Ascending aorta (tissue), 2 donors: ENCODE measurements at regions not wholly inside any gene's neighbourhood (a gene's known extent, or its start where the extent isn't known, plus 50 kb on each side); places are given as distances from the start of the nearest gene placed in this dataset.

Source experiments
- DNase-seq, 2 donors: peaks; one replicate each; pipeline ENCODE4 v3.0.0-alpha.2; 2019; ENCODE audit warnings: low spot score in 2 of 2
- H3K27ac ChIP-seq, 2 donors: fragments of 200-600 bp; sonication (generic); one replicate each; pipeline ENCODE4 v1.5.1; 2016 to 2017; ENCODE audit warnings: mild to moderate bottlenecking in 1 of 2
- H3K27me3 ChIP-seq: fragments of 200-600 bp; sonication (generic); one replicate; pipeline ENCODE4 v1.5.1; 2017
- H3K36me3 ChIP-seq, 2 donors: fragments of 200-600 bp; sonication (generic); one replicate each; pipeline ENCODE4 v1.5.1; 2016
- H3K4me1 ChIP-seq, 2 donors: fragments of 200-600 bp; sonication (generic); one replicate each; pipeline ENCODE4 v1.5.1; 2016 to 2017; ENCODE audit warnings: mild to moderate bottlenecking in 1 of 2
- H3K4me3 ChIP-seq, 2 donors: fragments of 200-600 bp; sonication (generic); one replicate each; pipeline ENCODE4 v1.5.1; 2016 to 2017; ENCODE audit warnings: mild to moderate bottlenecking in 1 of 2
- H3K9me3 ChIP-seq, 2 donors: fragments of 200-600 bp; sonication (generic); one replicate each; pipeline ENCODE4 v1.5.1; 2016
- CTCF ChIP-seq, 3 experiments: fragments of 200-600 bp in 2 of 3; fragments of 450-650 bp in 1 of 3; sonication (generic) in 2 of 3; IDR thresholded peaks; one replicate each; pipeline ENCODE4 v1.5.1; 2016 to 2019; ENCODE audit warnings: antibody characterized with exemption in 3 of 3, mild to moderate bottlenecking in 1 of 3, moderate library complexity in 1 of 3
- intact Hi-C: fragments of 100-400 bp; cut with DNase I; formaldehyde crosslinking; loops from one replicate; pipeline ENCODE4 v1.15.1; 2023

GRCh38 chr9:81207651-81208050 is 481.7 kb downstream of the TLE1 start:
- TF ChIP-seq CTCF (IDR thresholded peaks at IDR 0.05) = no peak

DNA sequence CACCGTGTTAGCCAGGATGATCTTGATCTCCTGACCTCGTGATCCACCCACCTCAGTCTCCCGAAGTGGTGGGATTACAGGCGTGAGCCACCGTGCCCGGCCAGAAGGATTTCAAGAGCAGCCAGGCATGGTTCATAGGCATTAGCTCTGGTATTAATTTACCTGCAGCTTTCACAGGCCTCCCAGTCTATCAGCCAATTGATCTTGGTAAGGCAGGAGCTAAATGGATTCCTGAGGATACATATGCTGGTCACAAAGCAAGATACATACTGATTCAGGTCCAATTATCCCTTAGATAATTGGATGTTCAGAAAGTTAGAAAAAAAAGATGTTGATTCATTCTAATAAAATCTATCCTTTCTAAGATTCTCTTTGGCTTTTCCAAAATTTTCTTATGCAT is 487.1 kb downstream of the TLE1 start:
- H3K4me3 ChIP-seq = no peak overlapping the region
- no peak overlapping the region for H3K27ac ChIP-seq
- no peaks in the 10 kb centered on the region for H3K4me1 ChIP-seq
- no peaks in the 10 kb centered on the region for H3K36me3 ChIP-seq
- no peaks in the 10 kb centered on the region for H3K27me3 ChIP-seq
- no peak for DNase-seq
- intact Hi-C loops = no loop called here
- no peak for TF ChIP-seq CTCF (IDR thresholded peaks at IDR 0.05)
- H3K9me3 ChIP-seq = no peaks in the 10 kb centered on the region

More at GRCh38 chr9:81207651-81208050, 481.7 kb downstream of the TLE1 start:
- Histone ChIP-seq H3K4me1 (no peaks in the 10 kb centered on the region), H3K4me3 (no peak overlapping the region), H3K36me3 (no peaks in the 10 kb centered on the region), H3K27ac (no peak overlapping the region), H3K9me3 (no peaks in the 10 kb centered on the region), H3K27me3 (no peaks in the 10 kb centered on the region)
- DNase-seq = no peak
- intact Hi-C loops = no loop called here

- TF ChIP-seq CTCF (IDR thresholded peaks at IDR 0.05) = no peak
- no peaks in the 10 kb centered on the region for H3K27me3 ChIP-seq
These were observed 494.1 kb downstream of the TLE1 start for GRCh38 chr9:81195206-81195605.

DNA sequence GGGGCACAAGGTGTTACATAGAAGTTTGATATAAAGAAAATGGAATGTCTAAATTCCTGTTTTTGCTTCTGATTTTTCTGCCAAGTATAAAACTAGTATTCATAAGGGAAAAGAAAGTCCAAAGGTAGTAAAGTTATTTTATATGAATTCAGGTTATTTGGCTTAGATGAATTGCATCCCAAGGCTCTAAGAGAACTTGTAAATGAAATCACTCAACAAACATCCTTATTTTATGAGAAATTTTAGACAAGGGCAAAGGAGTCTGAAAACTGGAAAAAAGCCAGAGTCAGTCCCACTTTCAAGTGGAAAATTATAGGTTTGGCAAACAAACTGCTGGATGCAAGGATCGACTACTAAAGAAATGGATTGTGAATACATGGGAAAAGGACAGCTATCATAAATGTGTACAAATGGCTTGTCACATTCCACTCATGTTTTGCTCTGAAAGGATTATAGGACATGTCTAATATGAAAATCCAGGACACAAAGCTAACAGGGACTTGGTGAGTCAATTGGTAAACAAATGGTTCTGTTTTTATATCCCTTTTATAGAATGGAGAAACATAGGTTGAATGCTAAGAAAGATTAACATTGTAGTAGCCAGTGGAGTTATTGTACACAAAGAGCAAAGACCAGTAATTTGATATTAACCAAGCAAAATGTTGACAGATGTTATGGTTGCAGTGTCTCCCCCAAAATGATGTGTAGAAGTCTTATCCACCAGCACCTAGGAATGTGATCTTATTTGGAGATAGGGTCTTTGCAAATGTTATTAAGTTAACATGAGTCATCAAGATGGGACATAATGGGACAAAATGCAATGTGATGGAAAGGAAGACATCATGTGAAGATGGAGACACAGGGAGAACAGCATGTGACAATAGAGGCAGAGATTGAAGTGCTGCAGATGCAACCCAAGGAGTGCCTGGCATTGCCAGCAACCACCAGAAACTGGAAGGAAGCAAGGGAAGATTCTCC is 495.7 kb downstream of the TLE1 start:
- Histone ChIP-seq H3K27ac (no peak overlapping the region), H3K27me3 (no peaks in the 10 kb centered on the region), H3K4me3 (no peak overlapping the region), H3K9me3 (no peaks in the 10 kb centered on the region), H3K36me3 (no peaks in the 10 kb centered on the region), H3K4me1 (no peaks in the 10 kb centered on the region)
- intact Hi-C loops = no loop called here
- TF ChIP-seq CTCF (IDR thresholded peaks at IDR 0.05) = no peak
- no peak for DNase-seq

More at GRCh38 chr9:81195206-81195605, 494.1 kb downstream of the TLE1 start:
- H3K4me3 ChIP-seq = no peak overlapping the region
- no peak overlapping the region for H3K27ac ChIP-seq
- no peak for DNase-seq
- H3K4me1 ChIP-seq = no peaks in the 10 kb centered on the region
- no peaks in the 10 kb centered on the region for H3K36me3 ChIP-seq
- H3K9me3 ChIP-seq = no peaks in the 10 kb centered on the region
- intact Hi-C loops = no loop called here

DNA sequence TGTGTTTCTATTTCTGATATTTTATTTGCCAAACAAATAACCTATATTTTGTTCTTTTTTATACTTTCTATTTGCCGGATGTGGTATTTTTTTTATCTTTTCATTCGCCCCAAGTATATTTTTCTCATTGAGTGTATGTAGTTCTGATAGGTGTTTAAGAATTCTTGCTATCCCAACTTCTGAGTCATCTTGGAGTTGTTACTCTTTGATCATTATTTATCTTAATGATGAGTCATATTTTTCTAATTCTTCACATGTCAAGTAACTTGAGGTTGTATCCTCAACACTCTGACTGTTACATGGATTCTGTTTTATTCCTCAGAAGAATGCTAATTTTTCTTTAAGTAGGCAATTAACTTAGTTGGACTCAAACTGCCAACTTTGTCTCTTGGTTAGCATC is 498.1 kb downstream of the TLE1 start:
- no peak overlapping the region for H3K27ac ChIP-seq
- no peaks in the 10 kb centered on the region for H3K27me3 ChIP-seq
- no peaks in the 10 kb centered on the region for H3K4me1 ChIP-seq
- no peak for TF ChIP-seq CTCF (IDR thresholded peaks at IDR 0.05)
- no peaks in the 10 kb centered on the region for H3K9me3 ChIP-seq
- intact Hi-C loops = no loop called here
- H3K36me3 ChIP-seq = no peaks in the 10 kb centered on the region
- no peak for DNase-seq
- no peak overlapping the region for H3K4me3 ChIP-seq
